Neural progenitor cell (in vitro differentiated cells): ENCODE measurements at regions not wholly inside any gene's neighbourhood (a gene's known extent, or its start where the extent isn't known, plus 50 kb on each side); places are given as distances from the start of the nearest gene placed in this dataset.

Experiments used
- DNase-seq: peaks from one replicate; pipeline ENCODE4 v3.0.0-alpha.2; 2016; ENCODE audit warnings: low spot score
- H2AFZ ChIP-seq: fragments of 200-600 bp; sonication (generic); replicated peaks from 2 replicates; pipeline ENCODE4 v1.6.1; 2016; ENCODE audit warnings: antibody characterized with exemption
- H3F3A ChIP-seq: fragments of 200-600 bp; sonication (generic); 2 replicates; pipeline ENCODE4 v1.6.1; 2016; ENCODE audit warnings: antibody characterized with exemption, low read depth
- H3K27ac ChIP-seq: fragments of 200-600 bp; sonication (generic); 2 replicates; pipeline ENCODE4 v1.5.1; 2016; ENCODE audit warnings: mild to moderate bottlenecking
- H3K27me3 ChIP-seq: fragments of 200-600 bp; sonication (generic); 2 replicates; pipeline ENCODE4 v1.6.1; 2016; ENCODE audit warnings: mild to moderate bottlenecking, moderate library complexity
- H3K36me3 ChIP-seq: fragments of 200-600 bp; sonication (generic); 2 replicates; pipeline ENCODE4 v1.5.1; 2016
- H3K4me1 ChIP-seq: fragments of 200-600 bp; sonication (generic); 2 replicates; pipeline ENCODE4 v1.6.1; 2016; ENCODE audit warnings: mixed run types
- H3K4me2 ChIP-seq: fragments of 200-600 bp; sonication (generic); 2 replicates; pipeline ENCODE4 v1.6.1; 2016
- H3K4me3 ChIP-seq: fragments of 200-600 bp; sonication (generic); 2 replicates; pipeline ENCODE4 v1.5.1; 2016
- H3K79me2 ChIP-seq: fragments of 200-600 bp; sonication (generic); 2 replicates; pipeline ENCODE4 v1.6.1; 2016; ENCODE audit warnings: low read depth
- H3K9ac ChIP-seq: fragments of 200-600 bp; sonication (generic); 2 replicates; pipeline ENCODE4 v1.6.1; 2016
- H3K9me3 ChIP-seq: fragments of 200-600 bp; sonication (generic); 2 replicates; pipeline ENCODE4 v1.5.1; 2016; ENCODE audit warnings: low read depth
- H4K20me1 ChIP-seq: fragments of 200-600 bp; sonication (generic); 2 replicates; pipeline ENCODE4 v1.6.1; 2016; ENCODE audit warnings: low read depth
- H3K27ac Mint-ChIP-seq: 3 replicates; pipeline ENCODE4 v1.8.0; 2021; ENCODE audit warnings: mixed read lengths
- H3K27me3 Mint-ChIP-seq: 2 replicates; pipeline ENCODE4 v1.8.0; 2022; ENCODE audit warnings: low read depth, mild to moderate bottlenecking, inconsistent platforms, moderate library complexity, mixed read lengths; ENCODE audit not compliant: insufficient read depth
- H3K36me3 Mint-ChIP-seq: 3 replicates; pipeline ENCODE4 v1.8.0; 2021; ENCODE audit warnings: mixed read lengths
- H3K4me1 Mint-ChIP-seq: 3 replicates; pipeline ENCODE4 v1.8.0; 2021; ENCODE audit warnings: mixed read lengths
- H3K4me3 Mint-ChIP-seq: 3 replicates; pipeline ENCODE4 v1.8.0; 2021; ENCODE audit warnings: mild to moderate bottlenecking, moderate library complexity, mixed read lengths
- H3K9me3 Mint-ChIP-seq: 3 replicates; pipeline ENCODE4 v1.8.0; 2020; ENCODE audit warnings: mixed read lengths
- CTCF ChIP-seq: fragments of 200-600 bp; sonication (generic); IDR thresholded peaks from 2 replicates; pipeline ENCODE4 v1.5.1; 2017; ENCODE audit warnings: antibody characterized with exemption, mild to moderate bottlenecking
- EZH2 ChIP-seq: fragments of 200-600 bp; sonication (generic); IDR thresholded peaks from 2 replicates; pipeline ENCODE4 v1.6.1; 2017; ENCODE audit warnings: antibody characterized with exemption, mild to moderate bottlenecking, moderate library complexity
- EZH2phosphoT487 ChIP-seq: fragments of 200-600 bp; sonication (generic); IDR thresholded peaks from 2 replicates; pipeline ENCODE4 v1.6.1; 2017; ENCODE audit warnings: antibody characterized with exemption

DNA sequence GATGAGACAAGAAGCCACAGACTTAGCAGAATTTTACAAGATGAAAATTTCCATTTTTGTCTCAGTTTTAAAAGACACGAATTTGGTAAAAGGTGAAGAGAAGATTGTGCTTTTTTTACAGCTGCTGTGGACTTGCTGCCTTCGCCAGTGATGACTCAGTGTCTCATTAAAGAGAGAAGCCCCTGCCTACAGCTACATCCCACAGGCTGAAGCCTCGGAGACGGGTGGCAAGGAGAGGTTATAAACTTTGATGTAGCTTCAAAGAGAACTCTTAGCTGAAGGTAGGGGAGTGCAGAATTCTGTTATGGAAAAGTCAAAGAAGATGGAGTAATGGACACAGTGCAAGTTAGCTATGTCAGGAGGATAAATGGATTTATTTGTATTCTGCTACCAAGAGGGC is 683.4 kb upstream of the ARGLU1 start:
- H4K20me1 ChIP-seq, result no peaks in the 10 kb centered on the region
- peaks cover 5% of the 10 kb centered on the region for H3K4me1 ChIP-seq
- no peak overlapping the region for H3K27ac ChIP-seq
- H3K27ac Mint-ChIP-seq, result peak overlapping the region; percentile 51
- DNase-seq, result no peak
- peaks cover 5% of the 10 kb centered on the region for H3K4me1 Mint-ChIP-seq
- H3K4me2 ChIP-seq, result no peak overlapping the region
- H3K36me3 Mint-ChIP-seq, result no peaks in the 10 kb centered on the region
- no peaks in the 10 kb centered on the region for H3K36me3 ChIP-seq
- no peaks in the 10 kb centered on the region for H3K27me3 Mint-ChIP-seq
- H3F3A ChIP-seq, result no peaks in the 10 kb centered on the region
- TF ChIP-seq EZH2 (no peak), EZH2phosphoT487 (no peak), CTCF (no peak)
- no peak overlapping the region for H3K9ac ChIP-seq
- no peak overlapping the region for H2AFZ ChIP-seq
- no peaks in the 10 kb centered on the region for H3K9me3 ChIP-seq
- H3K4me3 Mint-ChIP-seq, result no peak overlapping the region
- no peaks in the 10 kb centered on the region for H3K9me3 Mint-ChIP-seq
- no peaks in the 10 kb centered on the region for H3K79me2 ChIP-seq
- H3K4me3 ChIP-seq, result no peak overlapping the region
- H3K27me3 ChIP-seq, result no peaks in the 10 kb centered on the region

- Histone ChIP-seq H3K36me3 (no peaks in the 10 kb centered on the region), H3K4me2 (no peak overlapping the region), H3K27me3 (no peaks in the 10 kb centered on the region), H3K79me2 (no peaks in the 10 kb centered on the region), H4K20me1 (no peaks in the 10 kb centered on the region), H2AFZ (no peak overlapping the region), H3K4me1 (peaks cover 5% of the 10 kb centered on the region), H3K4me3 (no peak overlapping the region), H3F3A (no peaks in the 10 kb centered on the region), H3K9me3 (no peaks in the 10 kb centered on the region), H3K9ac (no peak overlapping the region), H3K27ac (no peak overlapping the region)
- DNase-seq, result no peak
- Mint-ChIP-seq H3K4me3 (no peak overlapping the region), H3K36me3 (no peaks in the 10 kb centered on the region), H3K27me3 (no peaks in the 10 kb centered on the region), H3K27ac (no peak overlapping the region), H3K9me3 (no peaks in the 10 kb centered on the region), H3K4me1 (peaks cover 5% of the 10 kb centered on the region)
- no peak for TF ChIP-seq CTCF
Observed at GRCh38 chr13:107250628-107251027, 682.7 kb upstream of the ARGLU1 start.

DNA sequence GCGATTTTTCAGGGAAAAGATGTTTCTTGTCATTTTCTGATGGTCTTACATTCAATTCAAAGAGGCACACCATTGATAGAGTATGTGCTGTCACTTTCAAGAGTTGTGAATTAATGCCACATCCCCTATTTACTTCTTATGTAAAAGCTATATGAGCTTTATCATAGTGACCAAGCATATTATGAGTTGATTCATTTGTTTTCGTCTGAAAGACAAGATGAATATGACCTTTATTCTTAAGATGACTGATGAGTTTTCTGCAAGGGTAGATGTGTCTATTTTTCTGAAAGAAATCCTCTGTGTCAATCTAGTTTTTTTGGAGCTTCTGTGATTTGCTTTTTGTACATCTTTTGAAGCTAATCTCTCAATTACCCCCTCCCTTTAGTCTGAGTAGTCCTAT is 676.3 kb upstream of the ARGLU1 start:
- Histone ChIP-seq H3K27me3 (no peaks in the 10 kb centered on the region), H3K4me3 (no peak overlapping the region), H2AFZ (no peak overlapping the region), H3K36me3 (no peaks in the 10 kb centered on the region), H3K4me1 (no peaks in the 10 kb centered on the region), H4K20me1 (no peaks in the 10 kb centered on the region), H3K9ac (no peak overlapping the region), H3K4me2 (no peak overlapping the region), H3K27ac (no peak overlapping the region), H3F3A (no peaks in the 10 kb centered on the region), H3K9me3 (no peaks in the 10 kb centered on the region), H3K79me2 (no peaks in the 10 kb centered on the region)
- Mint-ChIP-seq H3K9me3 (no peaks in the 10 kb centered on the region), H3K4me1 (no peaks in the 10 kb centered on the region), H3K27ac (no peak overlapping the region), H3K27me3 (no peaks in the 10 kb centered on the region), H3K4me3 (no peak overlapping the region), H3K36me3 (no peaks in the 10 kb centered on the region)
- no peak for DNase-seq
- TF ChIP-seq CTCF, result no peak
- no peak for TF ChIP-seq EZH2

DNA sequence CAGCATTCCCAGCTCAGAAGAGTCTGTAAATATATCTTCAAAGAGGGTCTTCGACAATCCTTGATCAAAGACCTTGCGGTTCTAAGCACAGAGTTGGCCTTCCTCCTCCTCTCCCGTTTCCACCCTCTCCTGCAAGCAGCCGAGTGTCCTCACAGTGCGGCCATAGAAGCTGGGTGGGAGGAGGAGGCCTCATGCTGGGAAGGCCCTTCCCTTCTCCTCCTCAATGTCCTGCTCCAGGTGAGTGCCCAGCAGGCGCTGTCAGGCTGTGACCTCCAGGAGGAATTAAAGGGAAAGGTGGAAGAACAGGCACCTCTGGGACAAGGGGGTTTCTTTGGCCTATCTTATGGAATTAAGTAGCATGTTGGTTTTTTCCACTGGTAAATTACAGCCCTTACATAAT is 674.2 kb upstream of the ARGLU1 start:
- no peaks in the 10 kb centered on the region for H3K36me3 ChIP-seq
- H3K9me3 ChIP-seq, result no peaks in the 10 kb centered on the region
- no peaks in the 10 kb centered on the region for H3F3A ChIP-seq
- H3K27ac Mint-ChIP-seq, result no peak overlapping the region
- H3K4me2 ChIP-seq, result no peak overlapping the region
- H3K4me3 ChIP-seq, result no peak overlapping the region
- no peaks in the 10 kb centered on the region for H4K20me1 ChIP-seq
- H3K4me3 Mint-ChIP-seq, result no peak overlapping the region
- no peaks in the 10 kb centered on the region for H3K36me3 Mint-ChIP-seq
- H3K4me1 Mint-ChIP-seq, result no peaks in the 10 kb centered on the region
- no peak overlapping the region for H3K27ac ChIP-seq
- TF ChIP-seq EZH2phosphoT487, result no peak
- TF ChIP-seq CTCF, result no peak
- TF ChIP-seq EZH2, result no peak
- H2AFZ ChIP-seq, result no peak overlapping the region
- no peaks in the 10 kb centered on the region for H3K9me3 Mint-ChIP-seq
- H3K79me2 ChIP-seq, result no peaks in the 10 kb centered on the region
- no peaks in the 10 kb centered on the region for H3K27me3 Mint-ChIP-seq
- H3K27me3 ChIP-seq, result no peaks in the 10 kb centered on the region
- DNase-seq, result no peak
- H3K4me1 ChIP-seq, result no peaks in the 10 kb centered on the region
- no peak overlapping the region for H3K9ac ChIP-seq
